Immature natural killer cell (primary cell): ENCODE measurements at regions not wholly inside any gene's neighbourhood (a gene's known extent, or its start where the extent isn't known, plus 50 kb on each side); places are given as distances from the start of the nearest gene placed in this dataset.
A peak's percentile ranks its signal among the peaks of the same experiment; 100 is the strongest.

Experiments used
- DNase-seq, 3 donors: peaks; one replicate each; pipeline ENCODE4 v3.0.0; 2022; ENCODE audit warnings: mixed read lengths in 1 of 3
- H3K27ac Mint-ChIP-seq, 6 donors: one replicate each; pipeline ENCODE4 v1.8.0; 2020; ENCODE audit warnings: mixed read lengths in 6 of 6, mild to moderate bottlenecking in 5 of 6, inconsistent platforms in 4 of 6, moderate library complexity in 3 of 6
- H3K27me3 Mint-ChIP-seq, 3 donors: one replicate each; pipeline ENCODE4 v1.8.0; 2020 to 2021; ENCODE audit warnings: low read depth in 3 of 3, mild to moderate bottlenecking in 3 of 3, mixed read lengths in 3 of 3, moderate library complexity in 3 of 3, inconsistent platforms in 1 of 3
- H3K36me3 Mint-ChIP-seq, 3 donors: one replicate each; pipeline ENCODE4 v1.8.0; 2020; ENCODE audit warnings: mixed read lengths in 3 of 3, inconsistent platforms in 2 of 3, mild to moderate bottlenecking in 2 of 3
- H3K4me1 Mint-ChIP-seq, 2 donors: one replicate each; pipeline ENCODE4 v1.8.0; 2020; ENCODE audit warnings: inconsistent platforms in 2 of 2, mild to moderate bottlenecking in 2 of 2, mixed read lengths in 2 of 2, moderate library complexity in 1 of 2
- H3K4me3 Mint-ChIP-seq, 5 donors: one replicate each; pipeline ENCODE4 v1.8.0; 2020; ENCODE audit warnings: mild to moderate bottlenecking in 5 of 5, mixed read lengths in 5 of 5, inconsistent platforms in 3 of 5, moderate library complexity in 3 of 5
- H3K9me3 Mint-ChIP-seq, 6 donors: one replicate each; pipeline ENCODE4 v1.8.0; 2020; ENCODE audit warnings: mild to moderate bottlenecking in 6 of 6, mixed read lengths in 6 of 6, inconsistent platforms in 4 of 6, moderate library complexity in 3 of 6

GRCh38 chr7:33774762-33775523 lies 130.4 kb upstream of the BMPER start:
- Mint-ChIP-seq H3K27me3 (no peaks in the 10 kb centered on the region), H3K4me1 (peaks cover 0 to 7% of the 10 kb centered on the region in 2 donors), H3K4me3 (no peak overlapping the region), H3K9me3 (peaks cover 0 to 2% (median 0%) of the 10 kb centered on the region in 6 donors), H3K27ac (no peak overlapping the region), H3K36me3 (peaks cover 0 to 5% (median 0%) of the 10 kb centered on the region in 3 donors)
- no peak for DNase-seq

GRCh38 chr7:33775790-33776189 lies 129.5 kb upstream of the BMPER start:
- peaks cover 0 to 2% (median 0%) of the 10 kb centered on the region in 6 donors for H3K9me3 Mint-ChIP-seq
- H3K36me3 Mint-ChIP-seq = peaks cover 0 to 5% (median 0%) of the 10 kb centered on the region in 3 donors
- H3K4me3 Mint-ChIP-seq = no peak overlapping the region
- no peak for DNase-seq
- H3K4me1 Mint-ChIP-seq = peaks cover 4 to 10% of the 10 kb centered on the region in 2 donors
- H3K27me3 Mint-ChIP-seq = peaks cover 0 to under 1% (median 0%) of the 10 kb centered on the region in 3 donors
- H3K27ac Mint-ChIP-seq = no peak overlapping the region

GRCh38 chr7:33776788-33777187 lies 128.6 kb upstream of the BMPER start:
- no peak for DNase-seq
- no peak overlapping the region for H3K27ac Mint-ChIP-seq
- peaks cover 0 to 2% (median 0%) of the 10 kb centered on the region in 3 donors for H3K27me3 Mint-ChIP-seq
- peaks cover 0 to 5% (median 0%) of the 10 kb centered on the region in 3 donors for H3K36me3 Mint-ChIP-seq
- peaks cover 9 to 16% of the 10 kb centered on the region in 2 donors for H3K4me1 Mint-ChIP-seq
- H3K4me3 Mint-ChIP-seq = no peak overlapping the region
- H3K9me3 Mint-ChIP-seq = peaks cover 0 to 2% (median 0%) of the 10 kb centered on the region in 6 donors

GRCh38 chr7:33778195-33778594 lies 127.1 kb upstream of the BMPER start:
- Mint-ChIP-seq H3K9me3 (peaks cover 0 to 2% (median 0%) of the 10 kb centered on the region in 6 donors), H3K27ac (no peak overlapping the region), H3K36me3 (peaks cover 0 to 5% (median 0%) of the 10 kb centered on the region in 3 donors), H3K4me3 (no peak overlapping the region), H3K27me3 (peaks cover 0 to 2% (median 0%) of the 10 kb centered on the region in 3 donors), H3K4me1 (peaks cover 9 to 27% of the 10 kb centered on the region in 2 donors)
- no peak for DNase-seq

- H3K9me3 Mint-ChIP-seq = peaks cover 0 to 2% (median 0%) of the 10 kb centered on the region in 6 donors
- no peak overlapping the region for H3K4me3 Mint-ChIP-seq
- H3K27ac Mint-ChIP-seq = peak overlapping the region in 1 of 6 donors; percentile 17
- DNase-seq = no peak
- peaks cover 9 to 27% of the 10 kb centered on the region in 2 donors for H3K4me1 Mint-ChIP-seq
- H3K36me3 Mint-ChIP-seq = no peaks in the 10 kb centered on the region
- H3K27me3 Mint-ChIP-seq = peaks cover 0 to 2% (median 0%) of the 10 kb centered on the region in 3 donors
Observed at GRCh38 chr7:33779216-33779615, 126.1 kb upstream of the BMPER start.

- Mint-ChIP-seq H3K27me3 (peaks cover 0 to 4% (median 3%) of the 10 kb centered on the region in 3 donors), H3K4me3 (peak overlapping the region in 1 of 5 donors; percentile 17), H3K27ac (no peak overlapping the region), H3K4me1 (peaks cover 9 to 27% of the 10 kb centered on the region in 2 donors), H3K36me3 (peaks cover 0 to 1% (median under 1%) of the 10 kb centered on the region in 3 donors), H3K9me3 (no peaks in the 10 kb centered on the region)
- peak in 2 of 3 donors; percentile 5 to 11 for DNase-seq
Observed at GRCh38 chr7:33781167-33781566, 124.2 kb upstream of the BMPER start.

- Mint-ChIP-seq H3K4me1 (peaks cover 9 to 27% of the 10 kb centered on the region in 2 donors), H3K27me3 (peaks cover 2 to 5% (median 4%) of the 10 kb centered on the region in 3 donors), H3K27ac (no peak overlapping the region), H3K36me3 (peaks cover 0 to 5% (median 4%) of the 10 kb centered on the region in 3 donors), H3K4me3 (no peak overlapping the region), H3K9me3 (no peaks in the 10 kb centered on the region)
- DNase-seq = no peak
Observed at GRCh38 chr7:33781796-33782195, 123.5 kb upstream of the BMPER start.

- Mint-ChIP-seq H3K36me3 (peaks cover 0 to 5% (median 4%) of the 10 kb centered on the region in 3 donors), H3K4me3 (no peak overlapping the region), H3K27ac (no peak overlapping the region), H3K9me3 (no peaks in the 10 kb centered on the region), H3K4me1 (peaks cover 9 to 20% of the 10 kb centered on the region in 2 donors), H3K27me3 (peaks cover 2 to 6% (median 4%) of the 10 kb centered on the region in 3 donors)
- DNase-seq = no peak
Observed at GRCh38 chr7:33784000-33784399, 121.3 kb upstream of the BMPER start.

GRCh38 chr7:33788531-33788930 lies 116.8 kb upstream of the BMPER start:
- peaks cover 2 to 6% (median 3%) of the 10 kb centered on the region in 3 donors for H3K27me3 Mint-ChIP-seq
- peaks cover 7 to 12% of the 10 kb centered on the region in 2 donors for H3K4me1 Mint-ChIP-seq

GRCh38 chr7:33789871-33790630 lies 115.3 kb upstream of the BMPER start:
- Mint-ChIP-seq H3K4me1 (peaks cover 7 to 12% of the 10 kb centered on the region in 2 donors), H3K4me3 (no peak overlapping the region), H3K9me3 (no peaks in the 10 kb centered on the region), H3K27me3 (peaks cover 2 to 6% (median 3%) of the 10 kb centered on the region in 3 donors), H3K36me3 (peaks cover 0 to 5% (median 4%) of the 10 kb centered on the region in 3 donors), H3K27ac (peak overlapping the region in 5 of 6 donors; percentile 4 to 52 (median 41))
- peak in 1 of 3 donors; percentile 2 for DNase-seq

More at GRCh38 chr7:33788531-33788930, 116.8 kb upstream of the BMPER start:
- Mint-ChIP-seq H3K9me3 (no peaks in the 10 kb centered on the region), H3K27ac (no peak overlapping the region), H3K36me3 (peaks cover 0 to 5% (median 4%) of the 10 kb centered on the region in 3 donors), H3K4me3 (no peak overlapping the region)
- DNase-seq = no peak

GRCh38 chr7:33790746-33791145 lies 114.6 kb upstream of the BMPER start:
- Mint-ChIP-seq H3K4me1 (peaks cover 7 to 12% of the 10 kb centered on the region in 2 donors), H3K36me3 (peaks cover 0 to 5% (median 4%) of the 10 kb centered on the region in 3 donors), H3K9me3 (no peaks in the 10 kb centered on the region), H3K27ac (no peak overlapping the region), H3K4me3 (no peak overlapping the region), H3K27me3 (peaks cover 2 to 5% (median 3%) of the 10 kb centered on the region in 3 donors)
- DNase-seq = no peak

GRCh38 chr7:33792041-33792440 lies 113.3 kb upstream of the BMPER start:
- no peak overlapping the region for H3K4me3 Mint-ChIP-seq
- peaks cover 7 to 12% of the 10 kb centered on the region in 2 donors for H3K4me1 Mint-ChIP-seq
- H3K27me3 Mint-ChIP-seq = peaks cover 0 to 2% (median under 1%) of the 10 kb centered on the region in 3 donors
- DNase-seq = no peak
- no peaks in the 10 kb centered on the region for H3K36me3 Mint-ChIP-seq
- no peaks in the 10 kb centered on the region for H3K9me3 Mint-ChIP-seq
- H3K27ac Mint-ChIP-seq = no peak overlapping the region

- H3K9me3 Mint-ChIP-seq = no peaks in the 10 kb centered on the region
- no peak for DNase-seq
- H3K4me3 Mint-ChIP-seq = no peak overlapping the region
- H3K27me3 Mint-ChIP-seq = peaks cover 0 to 2% (median 0%) of the 10 kb centered on the region in 3 donors
- H3K27ac Mint-ChIP-seq = no peak overlapping the region
- H3K36me3 Mint-ChIP-seq = no peaks in the 10 kb centered on the region
- peaks cover 7 to 12% of the 10 kb centered on the region in 2 donors for H3K4me1 Mint-ChIP-seq
Observed at GRCh38 chr7:33792547-33793105, 112.7 kb upstream of the BMPER start.
